HG03439 (cell line): ENCODE measurements at regions not wholly inside any gene's neighbourhood (a gene's known extent, or its start where the extent isn't known, plus 50 kb on each side); places are given as distances from the start of the nearest gene placed in this dataset.

Source experiments
- ATAC-seq: cut with Tn5 transposase; IDR thresholded peaks from one replicate; pipeline ENCODE4 v1.9.1; 2021; ENCODE audit warnings: mild to moderate bottlenecking, moderate library complexity; ENCODE audit not compliant: unreplicated experiment

DNA sequence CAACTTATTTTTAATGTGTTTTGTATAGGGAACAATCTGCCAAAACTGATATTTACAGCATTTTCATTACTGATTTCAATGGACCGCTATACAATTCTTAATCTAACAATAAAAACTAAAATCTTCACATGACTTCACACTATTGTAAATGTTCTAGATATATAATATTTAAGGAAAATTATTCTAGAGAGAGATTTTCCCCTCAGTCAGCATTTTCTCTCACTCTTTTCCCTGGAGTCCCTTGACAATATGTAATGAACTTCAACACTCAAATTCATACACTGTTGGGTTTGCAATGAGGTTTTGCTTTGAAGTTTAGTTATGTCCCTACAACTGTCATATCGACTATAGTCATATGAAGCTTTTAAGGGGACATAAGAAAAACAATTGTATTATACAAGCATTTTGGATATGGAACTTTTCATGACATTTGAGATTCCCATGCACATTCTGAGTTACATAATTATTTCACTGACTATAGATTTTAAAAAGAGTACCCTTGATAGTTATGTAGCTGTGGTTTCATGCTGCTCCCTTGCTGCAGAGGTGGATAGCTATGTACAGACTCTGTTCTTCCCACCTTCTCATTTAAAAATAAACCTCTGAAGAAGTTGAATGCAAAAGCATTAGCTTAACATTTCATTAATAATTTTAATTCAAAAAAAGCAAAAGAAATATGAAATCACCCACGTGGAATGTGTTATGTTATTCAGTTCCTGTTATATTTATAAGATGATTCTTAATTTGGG is 338.5 kb downstream of the AKAIN1 start:
- no peak for ATAC-seq

- ATAC-seq = no peak
Measured at GRCh38 chr18:4854671-4855070, 342.4 kb downstream of the AKAIN1 start.

DNA sequence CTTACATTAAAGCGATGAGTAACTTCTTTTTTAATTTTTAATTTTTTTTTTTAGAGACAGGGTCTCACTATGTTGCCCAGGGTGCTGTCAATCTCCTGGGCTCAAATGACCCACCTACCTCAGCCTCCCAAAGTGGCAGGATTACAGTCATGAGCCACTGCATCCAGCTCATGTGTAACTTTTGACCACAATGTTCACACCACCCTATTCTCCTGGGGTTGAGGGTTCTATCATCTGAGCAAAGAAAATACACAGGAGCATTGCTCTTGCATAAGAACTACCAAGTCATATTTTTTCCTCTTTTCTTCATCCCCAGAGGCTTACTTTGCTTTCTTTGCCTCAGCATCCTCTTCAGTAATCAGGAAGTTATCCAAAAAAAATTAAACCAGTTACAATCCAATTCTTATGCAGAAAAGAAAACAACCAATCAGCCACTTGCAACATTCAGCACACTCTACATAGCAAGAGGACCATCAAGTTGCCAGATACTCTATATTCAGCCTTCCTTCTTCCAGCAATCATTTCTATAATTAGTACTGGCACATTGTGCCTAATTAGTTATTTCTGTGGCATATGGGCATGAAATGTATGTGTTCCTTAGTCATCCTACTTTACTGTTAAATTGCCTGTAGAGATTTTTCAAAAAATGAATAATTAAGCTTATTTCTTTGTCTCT is 345.6 kb downstream of the AKAIN1 start:
- ATAC-seq = no peak

DNA sequence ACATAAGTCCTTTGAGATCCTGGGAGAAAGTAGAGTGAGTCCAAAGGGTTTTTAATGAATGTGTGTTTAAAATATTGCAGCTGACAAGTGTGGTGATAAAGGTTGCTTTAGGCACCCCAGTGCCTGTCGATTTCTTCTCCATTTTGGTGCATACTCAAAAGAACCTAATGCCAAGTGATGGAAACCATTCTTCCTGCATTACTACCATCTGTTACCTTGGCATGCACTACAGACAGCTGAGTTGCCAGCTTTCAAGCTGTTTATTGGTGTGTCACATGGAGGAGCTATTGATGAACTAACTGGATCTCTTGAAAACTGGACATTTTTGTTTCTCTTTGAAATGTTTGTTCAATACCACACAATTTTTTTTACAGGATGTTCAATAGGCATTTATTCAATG is 350.0 kb downstream of the AKAIN1 start:
- ATAC-seq = no peak

- no peak for ATAC-seq
Measured at GRCh38 chr18:4844320-4844719, 352.7 kb downstream of the AKAIN1 start.

- ATAC-seq = no peak
Measured at GRCh38 chr18:4843771-4844170, 353.3 kb downstream of the AKAIN1 start.

- ATAC-seq = no peak
Measured at GRCh38 chr18:4842751-4843150, 354.3 kb downstream of the AKAIN1 start.

GRCh38 chr18:4842287-4842686 is 354.8 kb downstream of the AKAIN1 start:
- ATAC-seq = no peak

GRCh38 chr18:4839639-4840038 is 357.4 kb downstream of the AKAIN1 start:
- ATAC-seq = no peak

GRCh38 chr18:4836141-4836540 is 360.9 kb downstream of the AKAIN1 start:
- no peak for ATAC-seq

- ATAC-seq = no peak
Measured at GRCh38 chr18:4831791-4832375, 365.2 kb downstream of the AKAIN1 start.

DNA sequence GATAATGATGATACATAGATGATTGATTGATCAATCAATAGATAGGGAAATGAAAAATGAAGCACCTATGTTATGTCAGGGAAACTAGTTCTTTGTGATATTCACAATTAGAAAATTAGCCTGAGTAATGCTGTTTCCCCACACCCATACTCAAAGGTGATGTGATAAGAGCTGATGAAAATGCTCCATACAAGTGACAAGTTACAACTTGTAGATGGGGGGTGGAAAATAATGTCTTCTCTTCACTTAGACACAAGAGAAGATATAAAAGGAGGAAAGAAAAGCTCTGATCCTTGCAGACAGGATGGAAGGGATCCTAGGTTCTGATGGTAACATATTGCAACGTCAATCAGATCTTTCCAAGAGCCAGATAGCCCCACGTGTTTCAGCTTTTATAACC is 365.9 kb downstream of the AKAIN1 start:
- ATAC-seq = no peak

- ATAC-seq = no peak
Measured at GRCh38 chr18:4823091-4823490, 368.0 kb upstream of the DLGAP1 start.

GRCh38 chr18:4821801-4822200 is 366.7 kb upstream of the DLGAP1 start:
- ATAC-seq = no peak

DNA sequence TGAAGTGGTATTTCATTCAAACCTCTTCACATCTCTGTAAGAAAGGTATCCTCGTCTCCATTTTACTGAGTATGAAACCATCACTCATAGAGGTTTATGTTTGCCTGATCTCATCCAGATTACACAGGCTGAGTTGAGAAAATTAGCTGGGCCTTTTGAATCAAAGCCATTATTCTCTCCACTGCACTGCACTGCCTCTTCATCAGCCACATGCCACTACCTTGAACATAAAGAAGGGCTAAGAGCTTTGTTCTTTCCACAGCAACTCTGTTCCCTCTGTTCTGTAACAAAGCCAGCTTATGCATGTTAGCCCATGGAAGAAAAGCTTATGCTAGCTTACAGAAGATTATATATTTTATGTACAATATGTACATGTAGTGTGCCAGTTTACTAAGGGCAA is 362.6 kb upstream of the DLGAP1 start:
- no peak for ATAC-seq

GRCh38 chr18:4813708-4814107 is 358.6 kb upstream of the DLGAP1 start:
- no peak for ATAC-seq

GRCh38 chr18:4808891-4809290 is 353.8 kb upstream of the DLGAP1 start:
- no peak for ATAC-seq

DNA sequence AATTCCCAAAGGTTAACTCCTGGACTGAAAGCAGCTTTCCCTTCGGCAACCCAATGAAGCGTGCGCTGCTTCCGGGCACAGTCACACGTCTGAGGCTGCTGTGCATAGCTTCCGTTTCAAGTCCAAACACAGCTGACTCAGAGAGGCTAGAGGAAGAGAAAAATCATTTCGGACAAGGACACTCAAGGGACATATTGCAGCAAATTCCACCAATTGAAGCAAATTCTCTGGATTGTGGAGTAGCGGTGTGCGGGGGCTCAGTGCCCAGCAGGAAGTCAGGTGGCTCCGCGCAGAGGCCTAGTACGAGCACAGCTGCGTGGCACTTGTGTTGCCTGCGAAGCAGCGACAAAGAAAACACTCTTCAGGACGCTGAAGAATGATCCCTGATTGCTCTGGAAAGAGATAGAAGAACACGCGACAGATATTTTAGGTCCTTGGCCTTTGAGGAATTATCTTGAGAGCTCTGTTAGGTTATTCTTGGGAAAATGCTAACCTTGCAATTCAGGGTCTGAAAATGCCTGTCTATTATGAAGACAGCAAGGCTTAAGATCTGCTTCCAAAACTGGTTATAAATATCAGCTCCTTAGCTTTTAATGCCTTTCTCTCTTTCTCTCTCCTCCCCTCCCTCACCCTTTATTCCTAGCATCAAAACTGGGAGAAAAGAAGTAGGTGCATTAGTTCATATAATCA is 352.6 kb upstream of the DLGAP1 start:
- ATAC-seq = no peak

- ATAC-seq = no peak
Measured at GRCh38 chr18:4806331-4806730, 351.2 kb upstream of the DLGAP1 start.

- no peak for ATAC-seq
Measured at GRCh38 chr18:4802296-4802695, 347.2 kb upstream of the DLGAP1 start.

DNA sequence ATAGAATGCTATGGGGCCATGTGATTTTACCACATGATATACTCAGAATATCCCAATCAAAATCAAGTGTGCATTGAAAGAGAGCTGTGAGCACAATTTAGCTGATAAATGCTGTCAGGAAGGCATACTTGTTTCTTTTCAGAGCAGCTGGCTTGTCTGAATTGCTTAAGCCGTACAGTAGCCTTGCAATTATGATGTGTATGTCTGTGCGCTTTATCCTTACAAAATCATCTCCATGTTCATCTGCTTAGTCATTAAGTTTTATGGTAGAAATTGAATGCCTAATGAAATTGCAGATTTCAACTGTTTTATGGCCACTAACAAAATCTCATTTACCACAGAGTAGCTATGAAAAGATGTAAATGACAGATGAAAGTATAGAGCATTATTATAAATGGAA is 346.0 kb upstream of the DLGAP1 start:
- no peak for ATAC-seq
